GM10248 (cell line): ENCODE measurements at regions not wholly inside any gene's neighbourhood (a gene's known extent, or its start where the extent isn't known, plus 50 kb on each side); places are given as distances from the start of the nearest gene placed in this dataset.

Source experiments
- CTCF ChIA-PET: fragments of 300-600 bp; sonication (Branson Sonifier 250); formaldehyde crosslinking; extraction: SDS; loops from one replicate; lab custom pipeline; 2021; ENCODE audit warnings: antibody characterized with exemption; lab: Yijun Ruan, JAX
- POLR2A ChIA-PET: fragments of 350-650 bp; sonication (Branson Sonifier 250); formaldehyde crosslinking; extraction: SDS; loops from one replicate; lab custom pipeline; 2020; ENCODE audit warnings: antibody characterized with exemption; lab: Yijun Ruan, JAX
- DNase-seq: peaks from one replicate; pipeline ENCODE4 v3.0.0; 2012; ENCODE audit errors: extremely low spot score
- TF ChIP-seq, protein P1 (sequence below): IDR thresholded peaks from 2 replicates; pipeline ENCODE4 v1.5.1; 2012; ENCODE audit warnings: mild to moderate bottlenecking, low read depth; ENCODE audit errors: extremely low read depth, missing control alignments, control extremely low read depth

DNA sequence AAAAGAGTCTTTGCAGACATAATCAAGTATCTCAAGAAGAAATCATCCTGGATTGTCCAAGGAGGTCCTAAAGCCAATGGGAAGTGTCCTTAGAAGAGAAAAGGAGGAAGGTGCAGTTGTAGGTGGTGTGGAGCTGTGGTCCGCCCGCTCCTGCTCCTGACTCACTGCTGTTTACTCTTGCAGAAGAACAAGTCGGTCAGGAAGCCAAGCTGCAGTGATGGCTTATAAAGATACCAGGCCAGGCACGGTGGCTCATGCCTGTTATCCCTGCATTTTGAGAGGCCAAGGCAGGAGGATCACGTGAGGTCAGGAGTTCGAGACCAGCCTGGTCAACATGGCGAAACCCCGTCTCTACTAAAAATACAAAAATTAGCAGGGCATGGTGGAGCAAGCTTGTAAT lies 66.4 kb upstream of the ATP6AP2 start:
- no peak for DNase-seq
- TF ChIP-seq, protein P1, sequence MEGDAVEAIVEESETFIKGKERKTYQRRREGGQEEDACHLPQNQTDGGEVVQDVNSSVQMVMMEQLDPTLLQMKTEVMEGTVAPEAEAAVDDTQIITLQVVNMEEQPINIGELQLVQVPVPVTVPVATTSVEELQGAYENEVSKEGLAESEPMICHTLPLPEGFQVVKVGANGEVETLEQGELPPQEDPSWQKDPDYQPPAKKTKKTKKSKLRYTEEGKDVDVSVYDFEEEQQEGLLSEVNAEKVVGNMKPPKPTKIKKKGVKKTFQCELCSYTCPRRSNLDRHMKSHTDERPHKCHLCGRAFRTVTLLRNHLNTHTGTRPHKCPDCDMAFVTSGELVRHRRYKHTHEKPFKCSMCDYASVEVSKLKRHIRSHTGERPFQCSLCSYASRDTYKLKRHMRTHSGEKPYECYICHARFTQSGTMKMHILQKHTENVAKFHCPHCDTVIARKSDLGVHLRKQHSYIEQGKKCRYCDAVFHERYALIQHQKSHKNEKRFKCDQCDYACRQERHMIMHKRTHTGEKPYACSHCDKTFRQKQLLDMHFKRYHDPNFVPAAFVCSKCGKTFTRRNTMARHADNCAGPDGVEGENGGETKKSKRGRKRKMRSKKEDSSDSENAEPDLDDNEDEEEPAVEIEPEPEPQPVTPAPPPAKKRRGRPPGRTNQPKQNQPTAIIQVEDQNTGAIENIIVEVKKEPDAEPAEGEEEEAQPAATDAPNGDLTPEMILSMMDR = no peak
- CTCF ChIA-PET = no interaction called here
- POLR2A ChIA-PET = no interaction called here

DNA sequence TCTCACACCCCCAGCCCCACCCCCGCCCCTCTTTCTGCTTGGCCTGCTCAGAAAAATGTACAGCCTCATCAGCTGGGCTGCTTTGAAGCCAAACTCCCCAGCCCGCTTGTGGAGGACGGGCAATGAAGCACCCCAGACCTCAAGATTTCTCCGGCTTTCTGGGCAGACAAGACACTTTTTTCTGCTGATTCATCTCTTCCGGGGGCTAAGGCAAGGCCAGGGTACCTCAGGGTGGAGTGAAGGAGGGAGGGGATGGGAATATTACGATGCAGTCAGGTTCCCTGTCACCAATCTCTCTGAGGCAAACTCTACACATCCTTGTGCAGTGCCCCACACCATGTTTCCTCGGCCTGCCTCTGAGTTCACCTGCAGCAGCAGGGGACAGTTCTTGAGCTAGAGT lies 66.9 kb upstream of the ATP6AP2 start:
- no peak for DNase-seq
- POLR2A ChIA-PET = no interaction called here
- CTCF ChIA-PET = no interaction called here
- TF ChIP-seq, protein P1 = no peak

DNA sequence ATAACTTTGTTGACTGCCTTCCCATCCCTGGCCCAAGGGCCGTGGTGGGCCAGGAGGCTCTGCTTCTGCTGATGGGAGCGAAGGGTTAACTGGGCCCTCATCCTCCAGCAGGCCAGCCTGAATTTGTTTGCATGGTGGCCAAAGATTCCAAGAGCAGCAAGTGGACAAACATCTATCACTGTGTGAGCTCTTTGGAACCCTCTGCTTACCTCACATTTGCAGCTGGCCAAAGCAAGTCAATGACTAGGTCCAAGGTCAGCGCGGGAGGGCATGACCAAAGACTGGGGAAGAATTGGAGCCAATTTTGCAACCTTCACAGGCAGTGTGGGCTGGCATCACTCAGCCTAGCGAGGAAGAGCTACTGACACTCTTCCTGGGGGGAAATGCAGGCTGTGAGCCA lies 67.8 kb upstream of the ATP6AP2 start:
- CTCF ChIA-PET = no interaction called here
- TF ChIP-seq, protein P1 = no peak

DNA sequence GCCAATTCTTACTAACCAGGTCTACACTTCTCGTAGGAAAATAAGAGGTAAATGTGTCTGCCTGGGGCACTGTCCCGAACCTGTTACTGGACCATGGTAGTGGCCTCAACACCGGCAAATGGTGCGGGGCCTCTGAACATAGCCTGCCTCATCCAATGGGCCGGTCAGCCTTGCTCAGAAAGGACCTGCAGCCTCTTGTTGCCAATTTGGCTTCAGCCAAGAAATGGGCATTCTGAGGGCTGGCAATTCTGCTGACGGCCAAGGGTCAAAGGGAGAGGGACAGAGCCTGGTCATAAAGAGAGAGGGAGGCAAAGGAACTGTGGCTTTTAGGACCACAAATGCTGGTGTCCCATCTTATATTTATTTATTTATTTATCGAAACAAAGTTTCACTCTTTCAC lies 69.5 kb upstream of the ATP6AP2 start:
- no peak for DNase-seq
- ChIA-PET CTCF (no interaction called here), POLR2A (no interaction called here)
- TF ChIP-seq, protein P1 = no peak

More for the DNA sequence above, 67.8 kb upstream of the ATP6AP2 start:
- DNase-seq = no peak
- POLR2A ChIA-PET = no interaction called here

DNA sequence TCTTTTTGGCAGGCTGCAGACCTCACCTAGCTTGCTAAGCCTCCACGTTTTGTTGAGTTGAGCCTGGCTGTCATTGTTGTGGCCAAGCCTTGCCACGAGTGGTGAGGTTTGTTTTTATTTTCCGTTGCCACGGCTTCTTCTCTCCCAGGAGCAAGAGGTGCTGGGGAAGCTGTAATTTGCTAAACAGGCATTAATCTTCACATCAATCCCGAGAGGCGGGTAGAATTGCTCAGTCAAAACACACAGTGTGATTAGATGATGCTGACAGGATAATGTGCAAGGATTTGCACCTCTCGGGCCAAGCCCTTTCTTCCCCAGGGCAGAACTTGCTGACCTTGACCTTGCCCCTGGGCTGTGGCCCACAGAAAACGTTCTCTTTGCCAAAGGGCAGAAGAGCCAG lies 72.2 kb upstream of the ATP6AP2 start:
- CTCF ChIA-PET = no interaction called here
- DNase-seq = no peak
- POLR2A ChIA-PET = no interaction called here
- TF ChIP-seq, protein P1 = no peak

DNA sequence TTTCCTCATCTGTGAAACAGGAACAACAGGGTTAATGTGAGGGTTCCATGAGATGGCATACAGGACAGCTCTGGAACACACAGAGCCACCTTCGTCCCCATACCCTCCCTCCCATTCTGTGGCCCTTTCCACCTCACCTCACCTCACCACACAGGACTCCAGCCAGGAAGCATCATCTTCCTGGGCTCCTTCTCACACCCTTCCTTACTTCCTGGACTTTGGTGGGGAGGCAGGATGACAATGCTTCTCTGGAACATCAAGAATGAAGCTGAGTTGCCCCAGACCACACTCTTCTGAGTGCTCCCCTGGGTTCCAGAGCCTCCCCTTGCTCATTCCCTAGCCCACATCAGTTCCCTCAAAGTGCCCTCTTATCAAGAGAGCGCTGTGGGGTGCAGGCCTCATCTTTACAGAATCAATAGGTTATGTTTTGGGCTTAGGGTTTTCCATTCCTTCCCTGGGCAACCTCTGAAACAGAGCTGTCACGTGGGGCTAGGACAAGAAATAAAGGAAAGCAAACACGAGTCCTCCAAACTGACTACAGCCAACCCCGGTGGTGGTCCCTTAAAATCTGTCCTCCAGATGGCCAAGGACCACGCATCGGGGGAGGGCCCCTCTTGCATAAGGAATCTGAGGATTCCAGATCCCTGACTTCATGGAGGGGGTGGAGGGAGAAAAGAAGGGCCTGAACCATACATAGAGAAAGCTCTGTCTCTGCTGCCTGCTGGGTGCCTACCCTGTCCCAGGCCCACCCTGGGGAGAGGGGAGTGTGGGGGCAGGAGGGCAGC lies 74.4 kb upstream of the ATP6AP2 start:
- POLR2A ChIA-PET = no interaction called here
- TF ChIP-seq, protein P1 = no peak
- no peak for DNase-seq
- CTCF ChIA-PET = no interaction called here
